HG03196 (cell line): ENCODE measurements at regions not wholly inside any gene's neighbourhood (a gene's known extent, or its start where the extent isn't known, plus 50 kb on each side); places are given as distances from the start of the nearest gene placed in this dataset.

ENCODE experiments used
- ATAC-seq: cut with Tn5 transposase; IDR thresholded peaks from one replicate; pipeline ENCODE4 v1.9.1; 2021; ENCODE audit not compliant: unreplicated experiment

- no peak for ATAC-seq
Observed at GRCh38 chr1:199303035-199303434, 664.2 kb downstream of the PTPRC start.

DNA sequence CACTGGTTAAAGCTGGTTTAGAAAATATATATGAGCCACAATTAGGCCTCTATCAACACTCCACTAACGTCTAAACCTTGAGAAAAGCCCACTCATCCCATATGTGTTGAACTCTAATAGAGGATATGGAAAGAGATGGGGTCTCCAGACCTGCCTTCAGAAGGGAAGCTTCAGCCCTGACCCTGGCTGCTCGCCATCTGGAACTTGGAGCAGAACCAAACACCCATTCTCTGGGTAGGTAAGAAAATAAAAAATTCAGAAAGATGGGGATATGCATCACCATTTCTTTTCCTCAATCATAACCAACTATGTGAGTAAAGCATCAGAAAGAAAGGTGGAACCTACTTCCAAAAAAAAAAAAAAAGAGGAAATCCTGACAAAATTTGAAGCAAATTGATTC lies 666.2 kb downstream of the PTPRC start:
- no peak for ATAC-seq

DNA sequence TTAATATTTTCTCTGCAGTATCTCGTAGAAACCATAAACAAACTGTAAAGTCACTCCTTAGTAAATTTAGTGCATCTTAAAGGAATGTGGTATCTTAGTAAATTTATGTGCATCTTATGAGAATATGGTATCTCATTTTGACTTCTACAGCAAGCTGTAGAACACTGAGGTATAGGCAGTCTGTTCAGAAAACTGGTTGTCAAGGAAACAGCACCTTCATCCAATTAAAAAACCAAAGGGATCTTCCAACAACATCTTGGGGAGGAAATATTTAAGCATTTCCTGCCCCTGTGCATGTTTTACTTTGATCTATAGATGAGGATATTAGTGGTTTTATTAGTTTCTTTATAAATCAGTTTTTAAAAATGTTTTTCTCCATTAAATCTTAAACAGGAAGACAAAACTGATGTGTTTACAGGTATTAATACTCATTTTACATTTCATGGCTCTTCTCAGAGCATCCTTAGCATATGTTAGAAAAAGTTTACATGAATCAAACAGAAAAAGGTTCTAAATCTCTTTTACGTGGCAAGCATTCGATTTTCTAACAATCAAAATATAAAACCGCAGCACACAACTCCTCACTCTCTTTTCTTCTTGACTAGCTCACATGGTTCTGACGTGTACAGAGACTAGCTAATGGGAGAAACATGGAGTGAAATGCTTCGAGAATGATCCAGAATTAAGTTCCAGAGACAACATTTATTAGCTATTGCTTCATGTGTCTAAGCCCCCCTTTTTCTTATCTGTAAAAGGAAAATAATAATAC lies 668.8 kb downstream of the PTPRC start:
- no peak for ATAC-seq

DNA sequence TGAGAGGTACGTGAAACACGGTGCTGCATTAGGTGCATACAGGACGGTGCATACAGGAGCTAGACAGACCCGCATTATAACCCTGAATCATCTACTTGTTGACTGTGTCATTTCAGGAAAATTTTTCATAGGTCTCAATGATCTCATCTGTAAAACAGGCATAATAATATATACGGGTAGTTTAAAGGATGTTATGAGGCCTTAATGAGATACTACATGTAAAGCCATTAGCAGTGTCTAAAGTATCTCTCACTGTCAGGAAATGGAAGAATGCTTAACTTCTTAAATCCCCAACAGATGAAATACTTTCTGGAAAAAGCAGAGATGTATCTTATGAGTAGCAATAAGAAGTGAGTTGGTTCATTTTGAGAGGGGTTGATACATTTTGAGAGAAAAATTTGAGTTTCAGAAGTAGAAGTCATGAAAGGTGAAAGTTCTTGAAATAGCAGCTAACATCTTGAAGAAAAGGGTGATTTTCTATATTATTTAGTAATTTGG lies 669.6 kb downstream of the PTPRC start:
- ATAC-seq: no peak

DNA sequence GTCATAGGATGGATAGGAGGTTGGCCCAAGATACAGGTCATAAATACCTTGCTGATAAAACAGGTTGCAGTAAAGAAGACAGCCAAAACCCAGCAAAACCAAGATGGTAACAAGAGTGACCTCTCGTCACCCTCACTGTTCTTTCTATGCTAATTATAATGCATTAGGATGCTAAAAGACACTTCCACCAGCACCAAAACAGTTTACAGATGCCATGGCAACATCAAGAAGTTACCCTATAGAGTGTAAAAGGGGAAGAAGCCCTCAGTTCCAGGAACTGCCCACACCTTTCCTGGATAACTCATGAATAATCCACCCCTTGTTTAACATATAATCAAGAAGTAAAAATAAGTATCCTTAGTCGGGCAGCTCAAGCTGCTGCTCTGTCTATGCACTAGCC lies 671.9 kb downstream of the PTPRC start:
- no peak for ATAC-seq

- no peak for ATAC-seq
Observed at GRCh38 chr1:199311478-199312262, 672.8 kb downstream of the PTPRC start.

GRCh38 chr1:199312626-199313025 lies 673.8 kb downstream of the PTPRC start:
- no peak for ATAC-seq

DNA sequence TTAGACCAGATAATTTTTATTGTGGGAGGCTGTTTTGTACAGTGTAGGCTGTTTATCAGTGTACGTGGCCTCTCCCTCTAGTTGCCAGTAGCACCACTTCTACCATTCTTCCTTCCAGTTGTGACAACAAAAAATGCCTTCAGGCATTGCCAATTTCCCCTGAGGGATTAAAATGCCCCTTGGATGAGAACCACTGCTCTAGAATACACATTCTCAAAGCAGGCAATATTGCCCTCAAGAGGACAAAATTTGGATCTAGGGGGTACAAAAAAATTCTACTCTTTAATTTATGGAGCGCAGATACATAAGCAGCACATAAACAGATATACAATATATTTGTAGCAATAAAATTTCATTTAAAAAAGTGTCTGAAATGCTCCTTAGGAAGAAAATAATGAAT lies 674.6 kb downstream of the PTPRC start:
- ATAC-seq: no peak

DNA sequence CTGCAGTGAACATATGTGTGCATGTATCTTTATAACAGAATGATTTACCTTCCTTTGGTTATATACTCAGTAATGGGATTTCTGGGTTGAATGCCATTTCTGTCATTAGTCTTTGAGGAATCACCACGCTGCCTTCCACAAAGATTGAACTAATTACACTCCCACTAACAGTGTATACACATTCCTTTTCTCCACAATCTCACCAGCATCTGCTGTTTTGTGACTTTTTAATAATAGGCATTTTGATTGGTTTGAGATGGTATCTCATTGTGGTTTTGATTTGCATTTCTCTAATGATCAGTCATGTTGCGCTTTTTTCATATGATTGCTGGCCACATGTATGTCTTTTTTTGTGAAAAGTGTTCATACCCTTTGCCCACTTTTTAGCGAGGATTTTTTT lies 680.5 kb downstream of the PTPRC start:
- no peak for ATAC-seq

DNA sequence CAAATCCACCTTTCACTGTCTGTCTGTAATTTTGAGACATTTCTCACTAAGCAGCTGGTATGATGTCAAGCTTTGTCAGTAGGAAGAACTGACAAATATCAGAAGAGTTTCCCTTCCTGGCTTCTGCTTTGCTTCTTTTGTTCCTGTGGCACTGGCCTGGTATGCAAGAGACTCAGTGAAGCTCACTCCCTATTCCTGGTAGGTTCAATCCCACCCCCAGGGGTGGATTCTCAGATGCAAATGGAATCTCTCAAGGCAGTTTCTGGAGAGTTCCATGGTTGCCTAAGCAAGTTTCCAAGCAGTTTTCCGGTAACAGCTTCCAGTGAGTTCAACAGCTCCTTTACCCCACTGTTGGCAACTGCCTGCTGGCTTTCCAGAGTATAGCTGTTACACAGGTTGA lies 683.4 kb downstream of the PTPRC start:
- ATAC-seq: no peak

DNA sequence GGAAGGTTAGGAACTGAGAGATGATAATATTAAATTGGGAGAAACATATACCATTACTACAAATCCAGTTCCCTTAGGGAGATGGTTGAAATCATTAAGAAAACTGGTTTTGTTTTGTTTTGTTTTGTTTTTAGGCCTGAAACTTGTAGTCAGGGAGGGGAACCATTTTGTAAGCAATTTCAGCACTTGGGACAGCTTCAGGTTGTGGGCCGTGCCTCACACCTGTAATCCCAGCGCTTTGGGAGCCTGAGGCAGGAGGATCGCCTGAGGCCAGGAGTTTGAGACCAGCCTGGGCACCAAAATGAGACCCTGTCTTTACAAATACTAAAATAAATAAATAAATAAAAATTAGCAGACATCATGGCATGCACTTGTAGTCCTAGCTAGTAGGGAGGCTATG lies 694.3 kb upstream of the NR5A2 start:
- ATAC-seq: no peak

- no peak for ATAC-seq
Observed at GRCh38 chr1:199335496-199335895, 692.0 kb upstream of the NR5A2 start.

GRCh38 chr1:199336745-199337640 lies 690.5 kb upstream of the NR5A2 start:
- no peak for ATAC-seq

DNA sequence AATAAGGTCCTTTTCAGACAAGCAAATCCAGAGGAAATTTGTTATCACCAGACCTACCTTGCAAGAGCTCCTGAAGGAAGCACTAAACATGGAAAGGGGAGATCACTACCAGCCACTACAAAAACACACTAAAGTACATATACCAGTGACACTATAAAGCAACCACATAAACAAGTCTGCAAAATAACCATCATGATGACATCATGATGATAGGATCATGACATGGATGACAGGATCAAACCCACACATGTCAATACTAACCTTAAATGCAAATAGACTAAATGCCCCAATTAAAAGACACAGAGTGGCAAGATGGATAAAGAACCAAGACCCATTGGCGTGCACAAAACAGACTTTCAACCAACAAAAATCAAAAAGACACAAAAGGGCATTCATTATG lies 688.8 kb upstream of the NR5A2 start:
- no peak for ATAC-seq

- no peak for ATAC-seq
Observed at GRCh38 chr1:199352351-199352750, 675.2 kb upstream of the NR5A2 start.

DNA sequence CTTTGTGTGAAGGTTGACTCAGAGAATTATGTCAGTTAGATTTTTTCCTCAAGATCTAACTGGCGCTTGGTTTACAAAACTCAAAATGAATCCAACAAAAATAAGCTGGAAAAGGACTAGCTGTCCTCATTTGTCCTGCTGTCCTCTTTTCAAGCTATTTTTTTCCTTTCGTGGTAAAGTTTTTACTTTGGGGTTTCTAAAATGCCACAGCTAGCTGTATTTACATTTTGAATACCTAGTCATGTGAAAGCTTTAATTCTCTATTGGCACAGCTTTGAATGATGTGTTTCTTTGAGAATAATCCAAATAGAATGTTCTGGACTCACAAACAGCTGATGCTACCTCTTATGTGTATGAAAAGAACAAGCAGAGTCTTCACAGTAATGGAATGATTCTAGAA lies 673.6 kb upstream of the NR5A2 start:
- no peak for ATAC-seq

DNA sequence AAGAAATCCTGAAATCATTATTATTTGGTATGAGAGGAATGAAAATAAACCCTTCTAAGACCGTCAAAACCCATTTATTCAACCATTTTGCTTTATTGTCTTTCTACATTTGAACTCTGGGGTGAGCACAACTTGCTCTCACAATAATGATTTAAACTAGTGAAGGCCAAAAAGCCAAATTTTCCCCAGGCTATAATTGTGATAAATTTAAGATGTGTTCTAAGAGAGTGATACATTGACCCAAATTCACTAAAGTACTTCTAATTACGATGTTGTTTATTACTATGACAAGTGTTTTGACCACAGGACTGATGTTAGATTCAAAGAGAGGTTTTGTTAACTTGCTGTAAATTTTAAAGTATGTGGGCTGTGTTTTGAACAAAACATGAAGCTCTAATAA lies 670.9 kb upstream of the NR5A2 start:
- no peak for ATAC-seq

- no peak for ATAC-seq
Observed at GRCh38 chr1:199357599-199357998, 669.9 kb upstream of the NR5A2 start.

GRCh38 chr1:199362996-199363395 lies 664.5 kb upstream of the NR5A2 start:
- ATAC-seq: no peak

DNA sequence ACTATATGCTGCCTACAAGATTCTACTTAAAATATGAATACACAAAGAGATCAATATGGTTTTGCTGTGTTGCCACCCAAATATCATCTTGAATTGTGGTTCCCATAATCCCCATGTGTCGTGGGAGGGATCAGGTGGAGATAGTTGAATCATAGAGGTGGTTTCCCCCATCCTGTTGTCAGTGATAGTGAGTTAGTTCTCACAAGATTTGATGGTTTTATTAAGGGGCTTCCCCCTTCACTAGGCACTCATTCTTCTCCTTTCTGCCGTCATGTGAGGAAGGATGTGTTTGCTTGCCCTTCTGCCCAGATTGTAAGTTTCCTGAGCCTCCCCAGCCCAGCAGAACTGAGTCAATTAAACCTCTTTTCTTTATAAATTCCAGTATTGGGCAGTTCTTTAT lies 654.4 kb upstream of the NR5A2 start:
- no peak for ATAC-seq

- no peak for ATAC-seq
Observed at GRCh38 chr1:199377211-199377610, 650.3 kb upstream of the NR5A2 start.
